ENCODE measurements at regions not wholly inside any gene's neighbourhood (a gene's known extent, or its start where the extent isn't known, plus 50 kb on each side); places are given as distances from the start of the nearest gene placed in this dataset.
A peak's percentile ranks its signal among the peaks of the same experiment; 100 is the strongest.
"Not testable (repeated sequence)": the region's sequence is repeated elsewhere in the genome, so short reads cannot be mapped to it uniquely, and the experiment has no call there.

- peak overlapping the region; percentile 61 for H3K9ac ChIP-seq (ENCODE audit: low read depth, low read length)
- H3K4me3 ChIP-seq (ENCODE audit: low read length) = peak overlapping the region; percentile 20
- peaks cover 53% of the 10 kb centered on the region for H3K4me1 ChIP-seq (ENCODE audit: control insufficient read depth, insufficient read depth, low read length)
- H3K36me3 ChIP-seq (ENCODE audit: insufficient read depth, low read length) = no peaks in the 10 kb centered on the region
- no peaks in the 10 kb centered on the region for H3K9me3 ChIP-seq (replicated peaks; ENCODE audit: low read length)
- H3K27me3 ChIP-seq (ENCODE audit: control insufficient read depth, insufficient read depth, low read length) = no peaks in the 10 kb centered on the region
- peak overlapping the region; percentile 59 for H3K4me2 ChIP-seq (ENCODE audit: low read length)
Observed at GRCh38 chr5:87127956-87128687, 139.6 kb upstream of the RASA1 start.

- Histone ChIP-seq H3K9ac (ENCODE audit: low read depth, low read length) (peak overlapping the region; percentile 61), H3K9me3 (replicated peaks; ENCODE audit: low read length) (no peaks in the 10 kb centered on the region), H3K4me2 (ENCODE audit: low read length) (no peak overlapping the region), H3K27me3 (ENCODE audit: control insufficient read depth, insufficient read depth, low read length) (no peaks in the 10 kb centered on the region), H3K4me1 (ENCODE audit: control insufficient read depth, insufficient read depth, low read length) (peaks cover 43% of the 10 kb centered on the region), H3K36me3 (ENCODE audit: insufficient read depth, low read length) (no peaks in the 10 kb centered on the region), H3K4me3 (ENCODE audit: low read length) (no peak overlapping the region)
Observed at GRCh38 chr5:87129046-87129445, 138.6 kb upstream of the RASA1 start.

- H3K4me3 ChIP-seq (ENCODE audit: low read length) = no peak overlapping the region
- peaks cover 33% of the 10 kb centered on the region for H3K4me1 ChIP-seq (ENCODE audit: control insufficient read depth, insufficient read depth, low read length)
- H3K4me2 ChIP-seq (ENCODE audit: low read length) = no peak overlapping the region
- H3K9ac ChIP-seq (ENCODE audit: low read depth, low read length) = no peak overlapping the region
- no peaks in the 10 kb centered on the region for H3K27me3 ChIP-seq (ENCODE audit: control insufficient read depth, insufficient read depth, low read length)
- no peaks in the 10 kb centered on the region for H3K36me3 ChIP-seq (ENCODE audit: insufficient read depth, low read length)
- H3K9me3 ChIP-seq (replicated peaks; ENCODE audit: low read length) = no peaks in the 10 kb centered on the region
Observed at GRCh38 chr5:87132696-87133095, 135.0 kb upstream of the RASA1 start.

- not testable (repeated sequence) for H3K9ac ChIP-seq (ENCODE audit: low read depth, low read length); H3K4me3 ChIP-seq (ENCODE audit: low read length); H3K9me3 ChIP-seq (replicated peaks; ENCODE audit: low read length); H3K36me3 ChIP-seq (ENCODE audit: insufficient read depth, low read length); H3K4me2 ChIP-seq (ENCODE audit: low read length); H3K27me3 ChIP-seq (ENCODE audit: control insufficient read depth, insufficient read depth, low read length)
- peaks cover 18% of the 10 kb centered on the region for H3K4me1 ChIP-seq (ENCODE audit: control insufficient read depth, insufficient read depth, low read length)
Observed at GRCh38 chr5:87134513-87134912, 133.2 kb upstream of the RASA1 start.

- H3K27me3 ChIP-seq (ENCODE audit: control insufficient read depth, insufficient read depth, low read length) = no peaks in the 10 kb centered on the region
- no peak overlapping the region for H3K4me2 ChIP-seq (ENCODE audit: low read length)
- no peaks in the 10 kb centered on the region for H3K36me3 ChIP-seq (ENCODE audit: insufficient read depth, low read length)
- no peaks in the 10 kb centered on the region for H3K9me3 ChIP-seq (replicated peaks; ENCODE audit: low read length)
- H3K4me1 ChIP-seq (ENCODE audit: control insufficient read depth, insufficient read depth, low read length) = peaks cover 15% of the 10 kb centered on the region
- no peak overlapping the region for H3K9ac ChIP-seq (ENCODE audit: low read depth, low read length)
- no peak overlapping the region for H3K4me3 ChIP-seq (ENCODE audit: low read length)
Observed at GRCh38 chr5:87136096-87136495, 131.6 kb upstream of the RASA1 start.

- H3K4me3 ChIP-seq (ENCODE audit: low read length) = no peak overlapping the region
- H3K27me3 ChIP-seq (ENCODE audit: control insufficient read depth, insufficient read depth, low read length) = no peaks in the 10 kb centered on the region
- H3K9ac ChIP-seq (ENCODE audit: low read depth, low read length) = no peak overlapping the region
- peaks cover 18% of the 10 kb centered on the region for H3K4me1 ChIP-seq (ENCODE audit: control insufficient read depth, insufficient read depth, low read length)
- no peak overlapping the region for H3K4me2 ChIP-seq (ENCODE audit: low read length)
- H3K36me3 ChIP-seq (ENCODE audit: insufficient read depth, low read length) = no peaks in the 10 kb centered on the region
- H3K9me3 ChIP-seq (replicated peaks; ENCODE audit: low read length) = no peaks in the 10 kb centered on the region
Observed at GRCh38 chr5:87136733-87137132, 130.9 kb upstream of the RASA1 start.

- Histone ChIP-seq H3K4me2 (ENCODE audit: low read length) (no peak overlapping the region), H3K9ac (ENCODE audit: low read depth, low read length) (no peak overlapping the region), H3K36me3 (ENCODE audit: insufficient read depth, low read length) (no peaks in the 10 kb centered on the region), H3K4me1 (ENCODE audit: control insufficient read depth, insufficient read depth, low read length) (peaks cover 18% of the 10 kb centered on the region), H3K4me3 (ENCODE audit: low read length) (no peak overlapping the region), H3K9me3 (replicated peaks; ENCODE audit: low read length) (no peaks in the 10 kb centered on the region), H3K27me3 (ENCODE audit: control insufficient read depth, insufficient read depth, low read length) (no peaks in the 10 kb centered on the region)
Observed at GRCh38 chr5:87137283-87137682, 130.4 kb upstream of the RASA1 start.

GRCh38 chr5:87138091-87138805 is 129.4 kb upstream of the RASA1 start:
- H3K4me2 ChIP-seq (ENCODE audit: low read length) = no peak overlapping the region
- peaks cover 18% of the 10 kb centered on the region for H3K4me1 ChIP-seq (ENCODE audit: control insufficient read depth, insufficient read depth, low read length)
- H3K36me3 ChIP-seq (ENCODE audit: insufficient read depth, low read length) = no peaks in the 10 kb centered on the region
- H3K9me3 ChIP-seq (replicated peaks; ENCODE audit: low read length) = no peaks in the 10 kb centered on the region
- no peaks in the 10 kb centered on the region for H3K27me3 ChIP-seq (ENCODE audit: control insufficient read depth, insufficient read depth, low read length)
- H3K9ac ChIP-seq (ENCODE audit: low read depth, low read length) = no peak overlapping the region
- H3K4me3 ChIP-seq (ENCODE audit: low read length) = no peak overlapping the region

- H3K4me2 ChIP-seq (ENCODE audit: low read length) = no peak overlapping the region
- no peak overlapping the region for H3K4me3 ChIP-seq (ENCODE audit: low read length)
- peaks cover 18% of the 10 kb centered on the region for H3K4me1 ChIP-seq (ENCODE audit: control insufficient read depth, insufficient read depth, low read length)
- no peak overlapping the region for H3K9ac ChIP-seq (ENCODE audit: low read depth, low read length)
- no peaks in the 10 kb centered on the region for H3K9me3 ChIP-seq (replicated peaks; ENCODE audit: low read length)
- H3K27me3 ChIP-seq (ENCODE audit: control insufficient read depth, insufficient read depth, low read length) = no peaks in the 10 kb centered on the region
- H3K36me3 ChIP-seq (ENCODE audit: insufficient read depth, low read length) = no peaks in the 10 kb centered on the region
Observed at GRCh38 chr5:87139795-87140194, 127.9 kb upstream of the RASA1 start.

- H3K27me3 ChIP-seq (ENCODE audit: control insufficient read depth, insufficient read depth, low read length) = no peaks in the 10 kb centered on the region
- H3K9ac ChIP-seq (ENCODE audit: low read depth, low read length) = no peak overlapping the region
- H3K4me1 ChIP-seq (ENCODE audit: control insufficient read depth, insufficient read depth, low read length) = peaks cover 10% of the 10 kb centered on the region
- no peaks in the 10 kb centered on the region for H3K36me3 ChIP-seq (ENCODE audit: insufficient read depth, low read length)
- no peak overlapping the region for H3K4me2 ChIP-seq (ENCODE audit: low read length)
- H3K4me3 ChIP-seq (ENCODE audit: low read length) = no peak overlapping the region
- H3K9me3 ChIP-seq (replicated peaks; ENCODE audit: low read length) = no peaks in the 10 kb centered on the region
Observed at GRCh38 chr5:87141544-87141943, 126.1 kb upstream of the RASA1 start.

GRCh38 chr5:87145853-87146252 is 121.8 kb upstream of the RASA1 start:
- H3K27me3 ChIP-seq (ENCODE audit: control insufficient read depth, insufficient read depth, low read length); H3K4me3 ChIP-seq (ENCODE audit: low read length); H3K9me3 ChIP-seq (replicated peaks; ENCODE audit: low read length); H3K36me3 ChIP-seq (ENCODE audit: insufficient read depth, low read length); H3K9ac ChIP-seq (ENCODE audit: low read depth, low read length); H3K4me2 ChIP-seq (ENCODE audit: low read length); H3K4me1 ChIP-seq (ENCODE audit: control insufficient read depth, insufficient read depth, low read length): not testable (repeated sequence)

- H3K9ac ChIP-seq (ENCODE audit: low read depth, low read length) = no peak overlapping the region
- H3K4me1 ChIP-seq (ENCODE audit: control insufficient read depth, insufficient read depth, low read length) = peaks cover 20% of the 10 kb centered on the region
- no peaks in the 10 kb centered on the region for H3K9me3 ChIP-seq (replicated peaks; ENCODE audit: low read length)
- H3K4me3 ChIP-seq (ENCODE audit: low read length) = no peak overlapping the region
- no peaks in the 10 kb centered on the region for H3K27me3 ChIP-seq (ENCODE audit: control insufficient read depth, insufficient read depth, low read length)
- H3K36me3 ChIP-seq (ENCODE audit: insufficient read depth, low read length) = no peaks in the 10 kb centered on the region
- H3K4me2 ChIP-seq (ENCODE audit: low read length) = no peak overlapping the region
Observed at GRCh38 chr5:87147441-87147840, 120.2 kb upstream of the RASA1 start.

All from skeletal muscle satellite cell (primary cell).